Endothelial cell of umbilical vein (primary cell): ENCODE measurements at regions not wholly inside any gene's neighbourhood (a gene's known extent, or its start where the extent isn't known, plus 50 kb on each side); places are given as distances from the start of the nearest gene placed in this dataset.

Experiments
- BruUV-seq: library from RNA; stranded (reverse); fragments of 400-500 nt; replicated peaks from 2 replicates; lab custom pipeline; 2021; lab: Mats Ljungman, UMichigan
- CTCF ChIA-PET: fragments of 300-600, 350-600 bp; sonication (Branson Sonifier 250); formaldehyde crosslinking; loops from one replicate; lab custom pipeline; 2021; ENCODE audit warnings: antibody characterized with exemption, inconsistent platforms; lab: Charles Lee
- POLR2A ChIA-PET: fragments of 300-600, 350-600 bp; sonication (Branson Sonifier 250); formaldehyde crosslinking; loops from one replicate; lab custom pipeline; 2021; ENCODE audit warnings: antibody characterized with exemption, inconsistent platforms; lab: Charles Lee
- DNase-seq: peaks from one replicate; pipeline ENCODE4 v3.0.0-alpha.2; 2011; ENCODE audit warnings: low read depth, low spot score
- FAIRE-seq: peaks from 2 replicates; lab custom pipeline; 2011; peaks lifted over from hg19 to GRCh38; lab: Jason Lieb, UNC
- H2AFZ ChIP-seq: 2 replicates; pipeline ENCODE4 v1.6.0; 2012; ENCODE audit warnings: low read depth, low read length, control low read depth, inconsistent platforms
- H3K27ac ChIP-seq: 2 replicates; pipeline ENCODE4 v1.5.1; 2011; ENCODE audit warnings: low read depth, mild to moderate bottlenecking, control low read depth, low read length, moderate library complexity; ENCODE audit not compliant: insufficient read depth
- H3K27me3 ChIP-seq, 2 experiments: 2 replicates each; pipeline versions ENCODE4 v1.6.0 to v1.6.1; 2011; ENCODE audit warnings: low read length in 2 of 2, mixed read lengths in 1 of 2; ENCODE audit not compliant: control insufficient read depth in 2 of 2, insufficient read depth in 2 of 2
- H3K36me3 ChIP-seq, 2 experiments: 2 replicates in 1 of 2; 3 replicates in 1 of 2; pipeline ENCODE4 v1.5.1; 2011; ENCODE audit warnings: low read length in 2 of 2, mild to moderate bottlenecking in 1 of 2, moderate library complexity in 1 of 2; ENCODE audit not compliant: control insufficient read depth in 2 of 2, insufficient read depth in 2 of 2; ENCODE audit errors: extremely low read depth in 1 of 2
- H3K4me1 ChIP-seq: 3 replicates; pipeline ENCODE4 v1.5.1; 2011; ENCODE audit warnings: mild to moderate bottlenecking, low read length; ENCODE audit not compliant: control insufficient read depth, insufficient read depth; ENCODE audit errors: extremely low read depth
- H3K4me2 ChIP-seq: 2 replicates; pipeline ENCODE4 v1.6.1; 2011; ENCODE audit warnings: low read length, control low read depth, mixed read lengths; ENCODE audit not compliant: insufficient read depth
- H3K4me3 ChIP-seq, 3 experiments: fragments of 200-600 bp in 1 of 3; sonication (generic), shearing (Covaris generic) in 1 of 3; replicated peaks in 1 of 3; 2 replicates each; pipeline ENCODE4 v1.5.1; 2011 to 2016; ENCODE audit warnings: control low read depth in 3 of 3, low read length in 3 of 3, mild to moderate bottlenecking in 2 of 3, inconsistent platforms in 1 of 3, low read depth in 1 of 3, moderate library complexity in 1 of 3; ENCODE audit not compliant: insufficient read depth in 1 of 3
- H3K79me2 ChIP-seq: 2 replicates; pipeline ENCODE4 v1.6.0; 2012; ENCODE audit warnings: low read length, inconsistent platforms; ENCODE audit not compliant: control insufficient read depth, insufficient read depth
- H3K9ac ChIP-seq: replicated peaks from 2 replicates; pipeline ENCODE3; 2011; ENCODE audit warnings: low read length, control low read depth; ENCODE audit not compliant: insufficient read depth; ENCODE audit errors: extremely low read depth
- H3K9me1 ChIP-seq: replicated peaks from 3 replicates; pipeline ENCODE4 v1.6.0; 2011; ENCODE audit warnings: mild to moderate bottlenecking, low read length; ENCODE audit not compliant: control insufficient read depth, insufficient read depth; ENCODE audit errors: extremely low read depth
- H3K9me3 ChIP-seq: replicated peaks from 2 replicates; pipeline ENCODE4 v1.5.1; 2012; ENCODE audit warnings: low read length, inconsistent platforms; ENCODE audit not compliant: control insufficient read depth, insufficient read depth
- H4K20me1 ChIP-seq: replicated peaks from 2 replicates; pipeline ENCODE3; 2011; ENCODE audit warnings: mild to moderate bottlenecking, low read length; ENCODE audit not compliant: control insufficient read depth, insufficient read depth; ENCODE audit errors: extremely low read depth
- CTCF ChIP-seq, 2 donors: IDR thresholded peaks; 1 replicate in 1 of 2; 2 replicates in 1 of 2; pipeline ENCODE4 v1.5.1; 2011; ENCODE audit warnings: low read length in 2 of 2, mild to moderate bottlenecking in 2 of 2, moderate library complexity in 2 of 2, control low read depth in 1 of 2, inconsistent platforms in 1 of 2, low read depth in 1 of 2; ENCODE audit not compliant: insufficient read depth in 1 of 2; ENCODE audit errors: extremely low read depth in 1 of 2
- EZH2 ChIP-seq: IDR thresholded peaks from 2 replicates; pipeline ENCODE4 v1.6.1; 2012; ENCODE audit warnings: borderline replicate concordance, low read depth, mild to moderate bottlenecking, moderate library complexity, low read length, inconsistent platforms; ENCODE audit not compliant: severe bottlenecking
- FOS ChIP-seq: IDR thresholded peaks from 2 replicates; pipeline ENCODE4 v1.6.1; 2011; ENCODE audit warnings: mild to moderate bottlenecking, low read length, moderate library complexity, borderline replicate concordance; ENCODE audit not compliant: insufficient read depth
- GATA2 ChIP-seq: IDR thresholded peaks from 2 replicates; pipeline ENCODE4 v1.7.0; 2011; ENCODE audit warnings: low read depth, mild to moderate bottlenecking, moderate library complexity, mixed read lengths, low read length; ENCODE audit not compliant: insufficient read length, insufficient read depth
- JUN ChIP-seq: IDR thresholded peaks from 2 replicates; pipeline ENCODE4 v1.6.1; 2011; ENCODE audit warnings: borderline replicate concordance, low read depth; ENCODE audit not compliant: insufficient read length, insufficient read depth
- MYC ChIP-seq: IDR thresholded peaks from one replicate; pipeline ENCODE4 v1.6.1; 2011; ENCODE audit warnings: mild to moderate bottlenecking, low read depth, low read length
- POLR2A ChIP-seq: IDR thresholded peaks from 2 replicates; pipeline ENCODE4 v1.6.1; 2012; ENCODE audit warnings: low read depth, mild to moderate bottlenecking, control low read depth, low read length
- POLR2AphosphoS5 ChIP-seq: IDR thresholded peaks from 2 replicates; pipeline ENCODE4 v1.6.1; 2012; ENCODE audit warnings: low read depth, mild to moderate bottlenecking, control low read depth, low read length, moderate library complexity; ENCODE audit not compliant: insufficient read depth
- dilution Hi-C: fragments of 300-500 bp; cut with MboI; formaldehyde crosslinking; loops from one replicate; pipeline ENCODE4 v1.15.0; 2019; ENCODE audit warnings: low sequenced_read_pairs; ENCODE audit not compliant: extremely low pct_ligation_motif_present
- intact Hi-C: fragments of 100-400 bp; cut with micrococcal nuclease; formaldehyde crosslinking; loops from one replicate; pipeline ENCODE4 v1.10.0; 2022
- TF ChIP-seq, protein P1 (sequence below): IDR thresholded peaks from 2 replicates; pipeline ENCODE4 v1.6.1; 2011; ENCODE audit not compliant: insufficient read depth, insufficient read length

DNA sequence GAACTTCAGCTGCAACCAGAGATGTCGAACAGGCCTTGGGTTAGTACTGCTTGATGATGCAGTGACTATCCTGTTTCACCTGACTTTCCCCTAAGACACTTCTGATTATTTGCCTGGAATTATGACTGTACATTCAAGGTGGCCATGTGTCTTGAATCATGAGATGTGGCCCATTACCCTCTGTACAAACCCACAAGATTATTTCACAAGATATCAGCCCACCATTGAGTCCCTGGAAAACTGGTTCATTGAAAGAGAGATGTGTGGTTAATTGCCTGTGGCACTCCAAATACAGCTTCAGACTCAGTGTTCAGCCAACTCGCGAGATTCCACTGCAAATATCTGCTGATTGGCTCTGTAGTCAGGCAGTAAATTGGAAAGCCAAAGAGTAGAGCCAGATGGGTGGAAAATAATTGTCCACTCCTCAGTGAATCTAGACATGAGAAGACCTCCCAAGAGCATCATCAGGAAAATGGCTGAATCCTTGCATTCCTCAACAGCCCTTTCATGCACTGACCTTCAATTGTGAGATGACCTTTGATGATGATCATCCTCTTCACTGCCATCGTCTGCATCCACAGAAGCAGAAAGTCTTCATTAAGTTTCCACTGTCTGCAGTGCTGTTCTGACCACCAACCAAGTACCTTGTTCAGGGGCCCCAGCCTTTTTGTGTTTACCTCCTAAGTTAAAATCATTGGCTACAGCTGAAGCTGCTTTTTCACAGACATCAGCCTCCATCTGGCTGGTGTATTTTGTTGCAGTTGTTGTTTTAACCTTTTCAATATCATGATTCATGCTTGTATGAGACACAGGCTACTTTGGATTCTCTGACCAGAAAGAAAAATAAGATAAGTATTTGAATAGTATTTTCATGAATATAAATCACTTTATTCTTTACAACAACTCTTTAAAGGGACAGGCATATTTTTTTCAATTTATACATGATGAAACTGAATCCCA lies 75.2 kb downstream of the ESM1 start:
- dilution Hi-C loops (no loop called here), intact Hi-C loops (loop anchor here (1.0 to 2.0 kb wide), 4 partner anchors 32 to 245 kb away; partner anchors contain the start of gene ESM1)
- Histone ChIP-seq H3K4me1 (peaks cover 41% of the 10 kb centered on the region), H3K9ac (peak overlapping the region; percentile 50), H3K9me3 (no peaks in the 10 kb centered on the region), H3K36me3 (no peaks in the 10 kb centered on the region), H4K20me1 (no peaks in the 10 kb centered on the region), H3K27ac (peak overlapping the region; percentile 67), H2AFZ (peak overlapping the region; percentile 84), H3K4me3 (peak overlapping the region in 1 of 3 experiments; percentile 39), H3K27me3 (no peaks in the 10 kb centered on the region), H3K9me1 (no peaks in the 10 kb centered on the region), H3K4me2 (peak overlapping the region; percentile 32), H3K79me2 (no peaks in the 10 kb centered on the region)
- TSS peak; percentile 82 for BruUV-seq
- TF ChIP-seq GATA2 (peak; percentile 62), CTCF (IDR thresholded peaks at IDR 0.05; ENCODE audit: extremely low read depth in 1 of 2, insufficient read depth in 1 of 2, low read depth in 1 of 2, low read length in 2 of 2) (no peak), MYC (no peak), POLR2AphosphoS5 (no peak), FOS (peak; percentile 73), POLR2A (no peak), EZH2 (no peak), JUN (peak; percentile 84)
- TF ChIP-seq, protein P1, sequence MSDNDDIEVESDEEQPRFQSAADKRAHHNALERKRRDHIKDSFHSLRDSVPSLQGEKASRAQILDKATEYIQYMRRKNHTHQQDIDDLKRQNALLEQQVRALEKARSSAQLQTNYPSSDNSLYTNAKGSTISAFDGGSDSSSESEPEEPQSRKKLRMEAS = no peak
- peak; percentile 94 for DNase-seq
- peak; percentile 88 for FAIRE-seq
- ChIA-PET CTCF (interaction anchor here (0.6 to 11.4 kb wide), 13 partner anchors 8 to 249 kb away, joined by 3 to 480 read pairs (median 4); partner anchors contain the start of genes ESM1 and GPX8), POLR2A (no interaction called here)
